Parathyroid adenoma (tissue), 2 donors: ENCODE measurements at regions not wholly inside any gene's neighbourhood (a gene's known extent, or its start where the extent isn't known, plus 50 kb on each side); places are given as distances from the start of the nearest gene placed in this dataset.

Experiments used
- H2AFZ ChIP-seq: fragments of 300-600 bp; sonication (generic); one replicate; pipeline ENCODE4 v1.7.0; 2017; ENCODE audit warnings: antibody characterized with exemption, mild to moderate bottlenecking
- H3K27ac ChIP-seq: fragments of 300-600 bp; sonication (generic); one replicate; pipeline ENCODE4 v1.7.0; 2017
- H3K27me3 ChIP-seq: fragments of 300-600 bp; sonication (generic); one replicate; pipeline ENCODE4 v1.7.0; 2017; ENCODE audit warnings: low read length; ENCODE audit not compliant: control insufficient read depth, insufficient read depth
- H3K36me3 ChIP-seq: fragments of 300-600 bp; sonication (generic); one replicate; pipeline ENCODE4 v1.7.0; 2017; ENCODE audit warnings: low read length; ENCODE audit not compliant: control insufficient read depth, insufficient read depth
- H3K4me1 ChIP-seq: fragments of 300-600 bp; sonication (generic); one replicate; pipeline ENCODE4 v1.7.0; 2017; ENCODE audit warnings: control low read depth
- H3K4me2 ChIP-seq: fragments of 300-600 bp; sonication (generic); one replicate; pipeline ENCODE4 v1.7.0; 2017; ENCODE audit warnings: low read length
- H3K4me3 ChIP-seq: fragments of 300-600 bp; sonication (generic); one replicate; pipeline ENCODE4 v1.7.0; 2017; ENCODE audit warnings: low read depth, low read length
- H3K79me2 ChIP-seq: fragments of 300-600 bp; sonication (generic); one replicate; pipeline ENCODE4 v1.7.0; 2017; ENCODE audit warnings: control low read depth
- H3K9ac ChIP-seq: fragments of 300-600 bp; sonication (generic); one replicate; pipeline ENCODE4 v1.7.0; 2017; ENCODE audit warnings: mild to moderate bottlenecking
- H3K9me3 ChIP-seq: fragments of 300-600 bp; sonication (generic); one replicate; pipeline ENCODE4 v1.7.0; 2017; ENCODE audit warnings: low read length; ENCODE audit not compliant: control insufficient read depth
- CTCF ChIP-seq: fragments of 300-600 bp; sonication (generic); IDR thresholded peaks from one replicate; pipeline ENCODE4 v1.7.0; 2017; ENCODE audit warnings: antibody characterized with exemption, mild to moderate bottlenecking
- donor health status: primary hyperparathyroidism.

GRCh38 chr4:115657991-115658650 is 544.7 kb upstream of the NDST4 start:
- H3K4me1 ChIP-seq: no peaks in the 10 kb centered on the region
- H2AFZ ChIP-seq: no peak overlapping the region
- H3K4me2 ChIP-seq: no peak overlapping the region
- no peaks in the 10 kb centered on the region for H3K79me2 ChIP-seq
- H3K27me3 ChIP-seq: no peaks in the 10 kb centered on the region
- H3K9me3 ChIP-seq: no peaks in the 10 kb centered on the region
- H3K4me3 ChIP-seq: no peak overlapping the region
- TF ChIP-seq CTCF: no peak
- no peaks in the 10 kb centered on the region for H3K36me3 ChIP-seq
- H3K27ac ChIP-seq: no peak overlapping the region
- no peak overlapping the region for H3K9ac ChIP-seq

- H3K9me3 ChIP-seq: no peaks in the 10 kb centered on the region
- H3K4me1 ChIP-seq: no peaks in the 10 kb centered on the region
- no peak overlapping the region for H3K9ac ChIP-seq
- no peak for TF ChIP-seq CTCF
- H3K36me3 ChIP-seq: no peaks in the 10 kb centered on the region
- no peaks in the 10 kb centered on the region for H3K79me2 ChIP-seq
- no peak overlapping the region for H3K27ac ChIP-seq
- H2AFZ ChIP-seq: no peak overlapping the region
- H3K4me3 ChIP-seq: no peak overlapping the region
- no peak overlapping the region for H3K4me2 ChIP-seq
- H3K27me3 ChIP-seq: no peaks in the 10 kb centered on the region
These were observed 542.2 kb upstream of the NDST4 start for GRCh38 chr4:115655626-115656025.

GRCh38 chr4:115648786-115649185 is 535.4 kb upstream of the NDST4 start:
- Histone ChIP-seq H3K27me3 (no peaks in the 10 kb centered on the region), H3K79me2 (no peaks in the 10 kb centered on the region), H3K36me3 (no peaks in the 10 kb centered on the region), H3K4me1 (no peaks in the 10 kb centered on the region), H3K27ac (no peak overlapping the region), H3K9ac (no peak overlapping the region), H2AFZ (no peak overlapping the region), H3K9me3 (no peaks in the 10 kb centered on the region), H3K4me3 (no peak overlapping the region), H3K4me2 (no peak overlapping the region)
- TF ChIP-seq CTCF: no peak

GRCh38 chr4:115629270-115629669 is 515.9 kb upstream of the NDST4 start:
- Histone ChIP-seq H3K4me2 (no peak overlapping the region), H3K36me3 (no peaks in the 10 kb centered on the region), H2AFZ (no peak overlapping the region), H3K27ac (no peak overlapping the region), H3K27me3 (no peaks in the 10 kb centered on the region), H3K4me3 (no peak overlapping the region), H3K79me2 (no peaks in the 10 kb centered on the region), H3K4me1 (no peaks in the 10 kb centered on the region), H3K9ac (no peak overlapping the region), H3K9me3 (no peaks in the 10 kb centered on the region)
- no peak for TF ChIP-seq CTCF

GRCh38 chr4:115609631-115610030 is 496.2 kb upstream of the NDST4 start:
- Histone ChIP-seq H3K36me3 (no peaks in the 10 kb centered on the region), H3K27ac (no peak overlapping the region), H2AFZ (no peak overlapping the region), H3K4me1 (no peaks in the 10 kb centered on the region), H3K4me2 (no peak overlapping the region), H3K79me2 (no peaks in the 10 kb centered on the region), H3K4me3 (no peak overlapping the region), H3K27me3 (no peaks in the 10 kb centered on the region), H3K9me3 (no peaks in the 10 kb centered on the region), H3K9ac (no peak overlapping the region)
- no peak for TF ChIP-seq CTCF
